ENCODE measurements at regions not wholly inside any gene's neighbourhood (a gene's known extent, or its start where the extent isn't known, plus 50 kb on each side); places are given as distances from the start of the nearest gene placed in this dataset.

DNA sequence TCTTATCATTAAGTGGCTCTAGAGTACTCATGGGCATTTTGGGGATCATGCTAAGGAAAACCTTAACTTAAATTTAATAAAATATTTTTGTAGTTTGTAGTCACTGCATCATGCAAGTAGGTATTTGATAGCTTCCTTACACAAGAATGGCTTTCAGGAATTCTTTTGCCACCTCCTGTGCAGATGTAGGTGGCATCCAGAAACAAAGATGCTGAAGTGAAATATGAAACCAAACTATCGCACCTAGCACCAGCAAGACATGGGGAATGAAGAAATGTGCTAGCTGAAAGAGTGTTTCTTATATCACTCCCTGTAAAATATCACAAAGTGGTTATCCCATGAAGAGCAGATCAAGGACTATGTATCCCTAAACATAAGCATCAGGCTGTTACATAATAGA lies 924.5 kb upstream of the PRR20A start:
- Histone ChIP-seq H4K20me1 (ENCODE audit: insufficient read depth, low read length) (no peaks in the 10 kb centered on the region), H3K36me3 (ENCODE audit: insufficient read depth, low read length) (no peaks in the 10 kb centered on the region), H3K79me2 (ENCODE audit: insufficient read depth, low read depth, low read length) (no peaks in the 10 kb centered on the region), H3K9me2 (ENCODE audit: insufficient read depth, low read length) (no peaks in the 10 kb centered on the region), H2AFZ (ENCODE audit: low read length) (no peak overlapping the region), H3K27ac (ENCODE audit: low read depth, low read length, poor library complexity, severe bottlenecking) (no peak overlapping the region), H3K4me3 (ENCODE audit: low read depth, low read length, poor library complexity, severe bottlenecking) (no peak overlapping the region), H3K4me1 (ENCODE audit: insufficient read depth, low read length, poor library complexity, severe bottlenecking) (no peaks in the 10 kb centered on the region), H3K9me3 (ENCODE audit: low read length) (no peaks in the 10 kb centered on the region), H3K4me2 (ENCODE audit: low read length) (no peak overlapping the region)
- no peak for DNase-seq (ENCODE audit: low spot score)
- BruUV-seq (replicated peaks): no TSS peak
- ChIA-PET CTCF (ENCODE audit: unreplicated experiment) (no interaction called here), POLR2A (no interaction called here)
- TF ChIP-seq CTCF (conservative IDR thresholded peaks at IDR 0.05; ENCODE audit: low read length) (no peak), EZH2phosphoT487 (IDR thresholded peaks at IDR 0.05; ENCODE audit: borderline replicate concordance, low read depth, low read length) (no peak)
- intact Hi-C loops (cut with micrococcal nuclease; ENCODE audit: unreplicated experiment): no loop called here

DNA sequence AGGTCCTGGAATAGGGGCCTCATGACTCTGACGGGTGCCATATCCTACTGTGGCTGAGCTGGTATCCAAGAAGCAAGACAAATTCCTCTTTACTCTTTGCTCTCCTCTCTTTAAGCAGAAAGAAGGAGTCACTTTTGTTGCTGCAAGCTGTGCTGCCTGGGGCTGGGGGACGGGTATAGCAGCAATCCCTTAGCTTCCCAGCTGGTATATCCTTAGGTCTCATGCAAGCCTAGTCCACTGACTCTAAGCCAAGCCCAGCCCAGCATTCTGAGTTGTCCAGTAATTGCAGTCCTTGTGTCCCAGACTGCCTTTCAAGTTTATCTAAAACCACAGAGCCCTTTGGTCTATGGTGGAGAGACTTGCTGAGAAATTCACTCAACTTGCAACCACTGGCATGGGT lies 893.0 kb upstream of the PRR20A start:
- no peak for DNase-seq (ENCODE audit: low spot score)
- H2AFZ ChIP-seq (ENCODE audit: low read length): no peak overlapping the region
- H3K4me3 ChIP-seq (ENCODE audit: low read depth, low read length, poor library complexity, severe bottlenecking): no peak overlapping the region
- no peaks in the 10 kb centered on the region for H3K79me2 ChIP-seq (ENCODE audit: insufficient read depth, low read depth, low read length)
- H4K20me1 ChIP-seq (ENCODE audit: insufficient read depth, low read length): no peaks in the 10 kb centered on the region
- no peak overlapping the region for H3K27ac ChIP-seq (ENCODE audit: low read depth, low read length, poor library complexity, severe bottlenecking)
- ChIA-PET CTCF (ENCODE audit: unreplicated experiment) (no interaction called here), POLR2A (interaction anchor here (0.8 kb wide), 1 partner anchor 76 kb away, joined by 3 read pairs; no protein-coding TSS in a partner anchor)
- no peaks in the 10 kb centered on the region for H3K36me3 ChIP-seq (ENCODE audit: insufficient read depth, low read length)
- H3K9me2 ChIP-seq (ENCODE audit: insufficient read depth, low read length): no peaks in the 10 kb centered on the region
- no TSS peak for BruUV-seq (replicated peaks)
- no peaks in the 10 kb centered on the region for H3K4me1 ChIP-seq (ENCODE audit: insufficient read depth, low read length, poor library complexity, severe bottlenecking)
- intact Hi-C loops (cut with micrococcal nuclease; ENCODE audit: unreplicated experiment): no loop called here
- TF ChIP-seq EZH2phosphoT487 (IDR thresholded peaks at IDR 0.05; ENCODE audit: borderline replicate concordance, low read depth, low read length) (no peak), CTCF (conservative IDR thresholded peaks at IDR 0.05; ENCODE audit: low read length) (no peak)
- H3K9me3 ChIP-seq (ENCODE audit: low read length): 0 out of 2 replicates have a peak, but pooled peaks cover 5% of the 10 kb centered on the region
- H3K4me2 ChIP-seq (ENCODE audit: low read length): no peak overlapping the region

DNA sequence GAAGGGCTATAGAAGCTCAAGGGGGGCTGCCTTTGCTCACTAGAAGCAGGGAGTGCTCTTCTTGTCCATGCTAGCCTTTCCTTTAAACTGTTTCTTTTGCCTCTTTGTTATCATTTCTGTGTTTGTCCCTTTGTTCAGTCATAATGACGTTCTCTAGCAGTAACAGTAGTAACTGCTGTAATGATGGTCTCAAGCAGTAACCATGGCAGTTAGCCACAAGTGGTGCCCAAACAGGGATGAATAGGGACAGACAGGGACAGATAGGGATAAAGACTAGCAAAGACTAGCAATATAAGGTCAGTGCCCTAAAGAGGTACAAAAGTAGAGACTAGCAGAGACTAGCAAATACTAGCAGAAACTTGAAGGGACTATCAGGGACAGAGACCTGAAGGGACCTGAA lies 869.0 kb upstream of the PRR20A start:
- TF ChIP-seq CTCF (conservative IDR thresholded peaks at IDR 0.05; ENCODE audit: low read length): no peak
- no peak for TF ChIP-seq EZH2phosphoT487 (IDR thresholded peaks at IDR 0.05; ENCODE audit: borderline replicate concordance, low read depth, low read length)
- intact Hi-C loops (cut with micrococcal nuclease; ENCODE audit: unreplicated experiment): no loop called here

More for the DNA sequence above, 869.0 kb upstream of the PRR20A start:
- H3K4me2 ChIP-seq (ENCODE audit: low read length): no peak overlapping the region
- H3K9me3 ChIP-seq (ENCODE audit: low read length): no peaks in the 10 kb centered on the region
- H3K36me3 ChIP-seq (ENCODE audit: insufficient read depth, low read length): no peaks in the 10 kb centered on the region
- BruUV-seq (replicated peaks): no TSS peak
- no peaks in the 10 kb centered on the region for H4K20me1 ChIP-seq (ENCODE audit: insufficient read depth, low read length)
- H3K9me2 ChIP-seq (ENCODE audit: insufficient read depth, low read length): no peaks in the 10 kb centered on the region
- DNase-seq (ENCODE audit: low spot score): no peak
- no peaks in the 10 kb centered on the region for H3K4me1 ChIP-seq (ENCODE audit: insufficient read depth, low read length, poor library complexity, severe bottlenecking)
- ChIA-PET POLR2A (no interaction called here), CTCF (ENCODE audit: unreplicated experiment) (no interaction called here)
- no peak overlapping the region for H2AFZ ChIP-seq (ENCODE audit: low read length)
- no peaks in the 10 kb centered on the region for H3K79me2 ChIP-seq (ENCODE audit: insufficient read depth, low read depth, low read length)
- no peak overlapping the region for H3K4me3 ChIP-seq (ENCODE audit: low read depth, low read length, poor library complexity, severe bottlenecking)
- no peak overlapping the region for H3K27ac ChIP-seq (ENCODE audit: low read depth, low read length, poor library complexity, severe bottlenecking)
